ENCODE measurements at regions not wholly inside any gene's neighbourhood (a gene's known extent, or its start where the extent isn't known, plus 50 kb on each side); places are given as distances from the start of the nearest gene placed in this dataset.
"Not testable (repeated sequence)": the region's sequence is repeated elsewhere in the genome, so short reads cannot be mapped to it uniquely, and the experiment has no call there.

- ChIA-PET POLR2A (ENCODE audit: unreplicated experiment) (no interaction called here), CTCF (no interaction called here)
- H3K9me2 ChIP-seq (replicated peaks; ENCODE audit: low read length), result no peaks in the 10 kb centered on the region
- H4K20me1 ChIP-seq (ENCODE audit: low read length), result no peaks in the 10 kb centered on the region
- no peak overlapping the region for H2AFZ ChIP-seq (ENCODE audit: low read length)
- H3K4me3 ChIP-seq (ENCODE audit: low read length), result no peak overlapping the region
- ATAC-seq, result no peak
- H3K9ac ChIP-seq (ENCODE audit: low read length), result no peak overlapping the region
- H3K27me3 ChIP-seq (ENCODE audit: low read length), result peaks cover 62% of the 10 kb centered on the region
- BruUV-seq (replicated peaks), result no TSS peak
- H3K79me2 ChIP-seq (ENCODE audit: low read length), result no peaks in the 10 kb centered on the region
- TF ChIP-seq CTCF (conservative IDR thresholded peaks at IDR 0.05; ENCODE audit: low read depth, low read length) (no peak), EZH2phosphoT487 (IDR thresholded peaks at IDR 0.05; ENCODE audit: borderline replicate concordance, low read length) (no peak), EZH2 (IDR thresholded peaks at IDR 0.05; ENCODE audit: low read length, unreplicated experiment) (no peak)
- H3F3A ChIP-seq (ENCODE audit: low read length, unreplicated experiment), result no peaks in the 10 kb centered on the region
- H3K4me2 ChIP-seq (ENCODE audit: low read length), result no peak overlapping the region
- intact Hi-C loops (cut with micrococcal nuclease), result no loop called here
- no peaks in the 10 kb centered on the region for H3K4me1 ChIP-seq (ENCODE audit: insufficient read depth, low read length)
- H3K9me3 ChIP-seq (ENCODE audit: low read length), result no peaks in the 10 kb centered on the region
- no peaks in the 10 kb centered on the region for H3K36me3 ChIP-seq (ENCODE audit: low read depth, low read length)
- H3K27ac ChIP-seq (ENCODE audit: low read length), result no peak overlapping the region
- no peak for DNase-seq
Observed at GRCh38 chr2:106284691-106285202, 90.6 kb upstream of the UXS1 start.

GRCh38 chr2:106284255-106284654 is 90.2 kb upstream of the UXS1 start:
- no peak overlapping the region for H3K27ac ChIP-seq (ENCODE audit: low read length)
- no peak overlapping the region for H2AFZ ChIP-seq (ENCODE audit: low read length)
- no TSS peak for BruUV-seq (replicated peaks)
- intact Hi-C loops (cut with micrococcal nuclease), result no loop called here
- H3K4me3 ChIP-seq (ENCODE audit: low read length), result no peak overlapping the region
- POLR2A ChIA-PET (ENCODE audit: unreplicated experiment), result no interaction called here
- H3K9me3 ChIP-seq (ENCODE audit: low read length), result no peaks in the 10 kb centered on the region
- H3K4me1 ChIP-seq (ENCODE audit: insufficient read depth, low read length), result no peaks in the 10 kb centered on the region
- DNase-seq, result no peak
- TF ChIP-seq CTCF (conservative IDR thresholded peaks at IDR 0.05; ENCODE audit: low read depth, low read length), result no peak
- TF ChIP-seq EZH2phosphoT487 (IDR thresholded peaks at IDR 0.05; ENCODE audit: borderline replicate concordance, low read length), result no peak
- TF ChIP-seq EZH2 (IDR thresholded peaks at IDR 0.05; ENCODE audit: low read length, unreplicated experiment), result no peak
- H3K36me3 ChIP-seq (ENCODE audit: low read depth, low read length), result no peaks in the 10 kb centered on the region
- CTCF ChIA-PET, result no interaction called here
- no peaks in the 10 kb centered on the region for H4K20me1 ChIP-seq (ENCODE audit: low read length)
- H3K4me2 ChIP-seq (ENCODE audit: low read length), result no peak overlapping the region
- H3K79me2 ChIP-seq (ENCODE audit: low read length), result no peaks in the 10 kb centered on the region
- ATAC-seq, result no peak
- peaks cover 67% of the 10 kb centered on the region for H3K27me3 ChIP-seq (ENCODE audit: low read length)
- no peak overlapping the region for H3K9ac ChIP-seq (ENCODE audit: low read length)
- no peaks in the 10 kb centered on the region for H3F3A ChIP-seq (ENCODE audit: low read length, unreplicated experiment)
- H3K9me2 ChIP-seq (replicated peaks; ENCODE audit: low read length), result no peaks in the 10 kb centered on the region

- H3K9me3 ChIP-seq (ENCODE audit: low read length); H3K4me2 ChIP-seq (ENCODE audit: low read length); H4K20me1 ChIP-seq (ENCODE audit: low read length); intact Hi-C loops (cut with micrococcal nuclease); H3K9me2 ChIP-seq (replicated peaks; ENCODE audit: low read length); H2AFZ ChIP-seq (ENCODE audit: low read length); ATAC-seq; H3K27ac ChIP-seq (ENCODE audit: low read length); H3K36me3 ChIP-seq (ENCODE audit: low read depth, low read length); H3K4me3 ChIP-seq (ENCODE audit: low read length); CTCF ChIA-PET; DNase-seq; POLR2A ChIA-PET (ENCODE audit: unreplicated experiment); BruUV-seq (replicated peaks); H3K4me1 ChIP-seq (ENCODE audit: insufficient read depth, low read length); H3K79me2 ChIP-seq (ENCODE audit: low read length); H3K9ac ChIP-seq (ENCODE audit: low read length); H3F3A ChIP-seq (ENCODE audit: low read length, unreplicated experiment): not testable (repeated sequence)
- H3K27me3 ChIP-seq (ENCODE audit: low read length), result peaks cover 67% of the 10 kb centered on the region
Observed at GRCh38 chr2:106283228-106284152, 89.4 kb upstream of the UXS1 start.
